Stimulated activated CD8-positive, alpha-beta memory T cell treated with anti-CD3 and anti-CD28 coated beads, Interleukin-7, amount 100 ng/mL, for 48 hours (primary cell): ENCODE measurements at regions not wholly inside any gene's neighbourhood (a gene's known extent, or its start where the extent isn't known, plus 50 kb on each side); places are given as distances from the start of the nearest gene placed in this dataset.
"Not testable (repeated sequence)": the region's sequence is repeated elsewhere in the genome, so short reads cannot be mapped to it uniquely, and the experiment has no call there.

ENCODE experiments used
- DNase-seq, 2 donors: peaks; one replicate each; pipeline ENCODE4 v3.0.0-alpha.2; 2020; ENCODE audit warnings: low read depth in 1 of 2; ENCODE audit errors: extremely low read depth in 1 of 2

DNA sequence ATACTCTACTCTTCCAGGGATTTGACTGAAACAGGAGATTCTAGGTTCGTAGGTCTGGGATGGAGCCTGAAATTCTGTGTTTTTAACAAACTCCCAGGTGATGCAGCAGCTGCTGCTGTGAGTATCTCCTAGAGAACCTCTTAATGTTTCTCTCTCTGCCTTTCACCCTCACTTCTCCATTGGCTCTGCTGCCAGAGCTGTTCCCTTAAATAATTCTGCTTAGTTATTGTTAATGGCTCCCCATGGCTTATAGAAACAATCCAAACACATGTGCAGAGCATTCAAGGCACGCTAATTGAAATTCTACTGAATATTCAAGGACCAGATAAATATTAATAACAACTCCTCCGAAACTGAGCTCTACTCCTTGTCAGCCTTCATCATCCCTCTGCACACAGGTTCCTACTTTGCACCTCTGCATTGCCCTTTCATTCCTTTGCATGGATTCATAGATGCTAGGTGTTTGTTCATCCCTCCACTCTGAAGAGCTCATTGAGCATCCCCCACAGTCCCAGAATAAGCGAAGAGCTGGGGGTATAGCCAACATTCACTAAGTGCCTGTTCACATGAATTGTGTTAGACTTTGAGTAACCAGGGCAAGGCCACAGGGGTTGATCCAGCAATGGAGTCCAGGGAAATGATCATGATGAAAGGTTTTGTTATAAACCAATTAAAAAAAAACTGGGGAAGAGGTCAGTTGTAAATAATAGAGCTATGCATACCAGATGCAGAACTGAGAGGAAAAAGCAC lies 488.4 kb upstream of the JAG1 start:
- DNase-seq = no peak

GRCh38 chr20:11165789-11166188 lies 492.0 kb upstream of the JAG1 start:
- no peak for DNase-seq

GRCh38 chr20:11166712-11167111 lies 492.9 kb upstream of the JAG1 start:
- no peak for DNase-seq

DNA sequence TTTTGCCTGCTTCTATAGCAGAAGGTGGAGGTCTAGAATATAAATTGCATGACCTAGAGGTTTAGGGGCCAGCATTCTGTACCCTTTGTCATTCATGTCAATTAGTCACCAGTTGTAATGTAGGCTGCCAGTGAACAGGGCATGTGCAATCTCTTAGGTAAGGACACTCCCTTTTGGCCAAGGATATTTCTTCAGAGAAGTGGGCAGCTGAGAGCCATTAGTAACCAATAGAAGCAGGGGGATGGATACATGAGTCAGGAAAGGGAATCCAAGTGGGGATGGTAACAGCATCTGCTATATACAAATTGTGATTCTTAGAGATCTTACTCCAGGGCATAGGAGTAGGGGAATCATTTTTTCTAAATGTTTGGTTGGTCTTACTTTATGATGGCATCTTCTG lies 494.2 kb upstream of the JAG1 start:
- DNase-seq = no peak

- no peak for DNase-seq
Observed at GRCh38 chr20:11170025-11170424, 496.2 kb upstream of the JAG1 start.

DNA sequence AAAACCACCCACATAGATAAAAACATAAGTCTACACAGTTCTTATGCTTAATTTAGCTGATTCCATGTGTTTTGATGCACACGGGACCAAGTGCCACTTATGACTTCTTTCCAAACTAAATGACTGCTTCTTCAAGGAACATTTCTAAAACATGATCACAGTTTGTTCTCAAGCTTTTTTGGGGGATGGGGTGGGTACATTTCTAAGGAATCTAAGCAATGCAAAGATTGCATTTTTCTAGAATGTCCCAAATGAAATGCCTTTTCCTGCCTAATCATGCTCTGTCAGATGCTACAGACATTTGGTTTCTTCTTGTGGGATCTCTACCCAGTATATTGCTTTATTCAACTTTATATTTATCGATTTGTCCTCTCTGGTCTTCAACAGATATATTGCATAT lies 496.8 kb upstream of the JAG1 start:
- no peak for DNase-seq

GRCh38 chr20:11172881-11173280 lies 499.1 kb upstream of the JAG1 start:
- DNase-seq = no peak

DNA sequence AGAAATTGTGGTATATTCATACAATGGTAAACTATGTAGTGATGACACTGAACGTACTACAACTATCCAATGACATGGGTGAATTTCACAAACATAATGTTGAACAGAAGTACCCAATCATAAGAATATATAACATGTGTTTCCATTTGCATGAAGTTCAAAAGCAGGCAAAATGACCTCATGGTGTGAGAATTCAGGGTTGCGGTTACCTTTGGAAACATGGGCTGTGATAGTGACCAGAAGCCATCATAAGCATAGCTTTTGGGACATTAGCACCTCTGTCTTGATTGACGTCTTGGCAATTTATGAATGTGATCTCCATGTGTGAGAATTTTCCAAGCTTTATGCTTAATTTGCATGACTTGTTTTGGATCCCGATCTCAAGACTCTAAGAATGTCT lies 500.1 kb upstream of the JAG1 start:
- DNase-seq = no peak

DNA sequence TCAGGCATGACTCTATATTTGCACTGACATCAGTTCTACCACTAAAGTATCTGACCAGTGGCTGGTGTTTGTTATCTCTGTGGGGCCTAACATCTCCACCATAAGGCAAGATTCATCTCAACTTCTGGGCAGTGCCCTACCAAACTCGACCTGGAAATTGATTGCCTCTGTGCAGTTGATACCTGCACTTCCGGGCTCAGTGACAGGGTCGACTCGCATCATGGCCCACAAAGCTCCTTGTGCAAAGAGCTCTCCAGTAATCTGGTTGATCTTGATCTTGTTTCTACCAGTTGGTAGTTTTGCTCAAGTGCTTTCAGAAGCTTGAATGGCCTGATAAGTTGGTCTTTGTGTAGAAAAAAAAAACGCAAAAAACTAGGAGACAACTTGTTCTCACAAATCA lies 501.1 kb upstream of the JAG1 start:
- DNase-seq = no peak

GRCh38 chr20:11176431-11176830 lies 502.6 kb upstream of the JAG1 start:
- DNase-seq = no peak

DNA sequence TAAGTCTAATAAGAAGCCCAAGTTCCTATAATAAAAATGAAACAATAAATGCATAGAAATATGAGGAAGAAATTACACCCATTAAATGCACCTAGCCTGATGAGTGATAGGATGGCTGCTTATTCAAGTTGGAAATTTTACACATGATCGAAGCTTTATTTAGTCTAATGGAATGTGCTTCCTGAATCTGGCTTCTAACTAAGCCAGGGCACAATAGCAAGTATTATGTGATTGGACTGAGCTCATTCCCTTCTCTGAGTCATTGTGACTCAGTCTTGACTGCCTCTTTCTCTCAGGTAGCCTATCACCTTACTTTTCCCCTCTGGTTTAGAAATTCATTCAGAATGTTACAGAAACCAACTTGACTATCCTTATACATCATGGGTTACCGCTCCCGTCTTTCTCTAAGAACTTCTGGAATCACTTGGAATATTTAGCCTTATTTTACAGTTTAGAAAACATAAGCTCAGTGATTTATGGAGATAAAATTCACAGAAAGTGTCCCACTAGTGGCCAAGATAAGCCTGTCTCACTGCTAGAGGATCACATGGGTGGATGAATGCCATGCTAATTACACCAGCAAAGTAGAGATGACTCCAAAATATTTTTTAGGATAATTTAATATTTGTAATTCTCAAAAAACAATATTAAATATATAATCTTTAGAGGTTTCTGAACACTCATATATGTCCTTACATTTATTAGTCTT lies 505.3 kb upstream of the JAG1 start:
- DNase-seq = no peak

GRCh38 chr20:11180186-11180585 lies 506.4 kb upstream of the JAG1 start:
- no peak for DNase-seq

- not testable (repeated sequence) for DNase-seq
Observed at GRCh38 chr20:11181129-11181528, 507.3 kb upstream of the JAG1 start.

DNA sequence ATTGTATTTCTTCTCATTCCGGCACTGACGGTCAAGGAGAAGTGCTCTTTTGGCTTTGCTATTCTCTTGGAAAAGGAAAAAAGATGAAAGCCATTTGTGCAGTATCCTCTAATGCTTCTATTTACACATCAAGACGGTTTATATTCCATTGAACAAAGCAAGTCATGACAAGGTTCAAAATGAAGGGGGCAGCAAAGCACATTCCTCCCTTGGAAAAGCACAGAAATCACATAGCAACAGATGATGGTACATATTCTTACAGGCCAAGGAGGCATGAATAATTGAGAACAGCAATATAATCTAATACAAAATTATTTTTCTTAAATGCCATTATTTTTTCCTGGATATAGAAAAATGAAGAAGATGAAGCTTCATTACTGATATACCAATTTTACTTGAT lies 508.2 kb upstream of the JAG1 start:
- no peak for DNase-seq

DNA sequence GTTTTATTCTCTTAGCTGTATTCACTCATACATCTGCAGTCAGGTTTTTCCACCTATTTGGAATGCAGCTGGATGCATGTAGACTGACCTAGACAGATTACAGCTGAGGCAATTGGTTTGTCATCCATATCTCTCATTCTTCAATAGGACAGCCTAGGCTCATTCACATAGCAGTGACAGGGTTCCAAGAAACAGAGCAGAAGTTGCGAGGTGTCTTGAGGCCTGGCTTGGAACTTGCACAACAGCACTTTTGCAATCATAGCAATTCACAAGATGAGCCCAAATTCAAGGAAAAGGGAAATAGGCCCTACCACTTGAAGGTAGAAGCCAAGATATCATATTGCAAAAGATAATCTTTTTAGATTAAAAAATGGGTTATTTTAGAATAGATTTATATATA lies 508.9 kb upstream of the JAG1 start:
- DNase-seq = no peak

DNA sequence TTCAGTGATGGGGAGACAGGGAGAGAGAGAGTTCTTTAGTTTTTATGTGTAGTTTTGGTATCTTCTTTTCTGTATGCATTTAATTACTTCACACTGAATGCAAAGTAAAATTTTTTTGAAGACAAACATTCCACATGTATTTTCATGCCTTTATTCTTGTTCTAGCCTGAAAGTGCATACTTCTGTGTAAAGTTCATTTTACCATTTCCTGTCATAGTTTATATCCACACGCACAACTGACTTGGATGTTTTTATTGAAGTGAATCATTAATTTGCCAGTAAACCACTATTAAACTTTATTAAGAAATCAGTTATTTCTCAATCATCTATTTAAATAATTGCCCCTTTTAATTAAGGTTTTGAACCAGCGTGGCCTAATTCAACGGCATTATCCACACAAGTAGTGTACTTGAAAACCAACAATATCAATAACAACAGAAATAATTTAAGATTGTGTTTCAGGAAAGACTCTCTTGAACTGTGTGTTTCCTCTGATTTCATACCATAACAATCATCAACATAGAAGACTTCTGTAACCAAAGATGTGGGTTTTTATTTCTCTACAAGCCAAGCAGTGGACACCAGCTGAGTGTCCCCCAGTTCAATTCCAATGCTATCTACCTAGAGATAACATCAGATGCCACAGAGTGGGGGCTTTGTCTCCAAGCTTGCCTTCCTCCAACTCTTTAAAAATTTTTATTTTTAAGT lies 512.7 kb upstream of the JAG1 start:
- no peak for DNase-seq

GRCh38 chr20:11188843-11189603 lies 515.2 kb upstream of the JAG1 start:
- DNase-seq = no peak

DNA sequence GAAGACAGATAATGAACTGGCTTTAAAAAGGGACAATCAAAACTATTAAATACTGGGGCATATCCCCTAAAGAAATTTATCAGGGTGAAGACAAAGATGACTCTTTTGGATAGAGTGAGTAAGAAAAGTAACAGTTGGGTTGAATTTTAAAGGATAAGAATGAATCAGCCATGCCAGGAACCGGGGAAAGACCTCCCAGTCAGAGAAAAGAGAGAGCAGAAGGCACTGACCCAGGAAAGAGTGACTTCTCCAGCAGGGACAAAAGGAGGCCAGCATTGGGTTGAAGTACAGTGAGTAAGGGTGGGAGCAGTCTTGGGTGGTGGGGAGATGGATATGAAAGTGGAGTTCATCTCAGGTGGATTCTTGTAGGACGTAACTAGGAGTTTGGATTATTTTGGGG lies 516.9 kb upstream of the JAG1 start:
- no peak for DNase-seq

DNA sequence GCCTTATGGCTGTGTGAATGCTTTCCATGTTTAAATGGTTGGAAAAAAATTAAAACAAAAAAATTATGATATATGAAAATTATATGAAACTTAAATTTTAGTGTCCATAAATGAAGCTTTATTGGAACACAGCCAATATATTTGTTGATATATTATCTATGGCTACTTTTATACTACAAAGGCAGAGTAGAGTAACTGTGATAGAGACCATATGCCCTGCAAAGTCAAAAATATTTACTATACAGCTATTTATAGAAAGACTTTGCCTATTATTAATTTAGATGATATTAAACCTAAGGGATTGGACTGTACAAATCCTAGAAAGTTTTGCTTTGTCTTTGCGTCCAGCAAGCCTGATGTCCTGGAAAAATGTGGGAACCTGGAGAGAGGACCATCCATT lies 518.3 kb upstream of the JAG1 start:
- no peak for DNase-seq

DNA sequence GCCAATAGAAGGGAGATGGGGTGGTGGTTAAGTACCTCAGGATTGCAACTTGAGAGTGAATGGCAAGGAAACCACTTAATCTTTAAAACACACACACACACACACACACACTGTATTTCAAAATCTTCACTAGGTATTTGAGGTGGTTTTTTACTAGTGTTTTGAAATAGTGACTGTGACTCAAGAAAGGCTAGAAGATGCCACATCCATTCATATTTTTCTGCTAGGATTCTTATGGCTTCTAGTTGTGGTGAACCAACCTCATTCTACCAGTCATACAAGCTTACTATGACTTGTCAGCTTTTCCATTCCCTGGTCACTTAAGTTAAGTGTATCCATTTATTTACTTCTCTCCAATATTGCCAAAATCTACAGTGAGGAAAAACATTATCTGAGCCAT lies 519.4 kb upstream of the JAG1 start:
- no peak for DNase-seq

DNA sequence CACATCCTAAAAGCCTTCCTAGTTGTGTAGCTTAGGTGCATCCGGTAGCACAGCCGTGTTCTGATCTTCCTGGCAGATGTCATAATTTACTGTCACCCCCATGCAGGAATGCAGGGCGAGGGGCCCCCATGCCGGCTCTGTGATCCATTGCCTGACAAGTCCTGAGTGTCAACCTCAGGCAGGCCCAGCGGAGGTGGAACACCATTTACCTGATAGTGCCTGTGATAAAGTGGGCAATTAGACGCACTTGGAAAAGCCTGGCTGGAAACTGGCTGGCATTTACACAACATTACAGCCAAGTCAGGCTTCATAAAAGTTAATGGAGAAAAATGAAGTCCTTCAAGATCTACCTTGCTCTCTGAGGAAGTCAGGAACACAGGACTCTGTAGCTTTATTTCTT lies 521.4 kb upstream of the JAG1 start:
- no peak for DNase-seq
